Activated naive CD4-positive, alpha-beta T cell treated with anti-CD3 and anti-CD28 coated beads, Interleukin-2, amount 10 ng/mL, durations not matched to agents 7 days and 5 days (primary cell): ENCODE measurements at regions not wholly inside any gene's neighbourhood (a gene's known extent, or its start where the extent isn't known, plus 50 kb on each side); places are given as distances from the start of the nearest gene placed in this dataset.
A peak's percentile ranks its signal among the peaks of the same experiment; 100 is the strongest.
"Not testable (repeated sequence)": the region's sequence is repeated elsewhere in the genome, so short reads cannot be mapped to it uniquely, and the experiment has no call there.

Experiments used
- CTCF ChIA-PET: fragments of 350-600 bp; sonication (Branson Sonifier 250); formaldehyde crosslinking; loops from one replicate; lab custom pipeline; 2021; ENCODE audit warnings: antibody characterized with exemption; lab: Charles Lee
- DNase-seq: peaks from one replicate; pipeline ENCODE4 v3.0.0-alpha.2; 2020
- H3K27ac Mint-ChIP-seq: one replicate; pipeline ENCODE4 v1.8.0; 2021; ENCODE audit warnings: mild to moderate bottlenecking, moderate library complexity, mixed read lengths
- H3K27me3 Mint-ChIP-seq: one replicate; pipeline ENCODE4 v1.8.0; 2021; ENCODE audit warnings: mild to moderate bottlenecking, mixed read lengths
- H3K36me3 Mint-ChIP-seq: one replicate; pipeline ENCODE4 v1.8.0; 2021; ENCODE audit warnings: mixed read lengths
- H3K4me1 Mint-ChIP-seq: one replicate; pipeline ENCODE4 v1.8.0; 2021; ENCODE audit warnings: mixed read lengths
- H3K4me3 Mint-ChIP-seq: one replicate; pipeline ENCODE4 v1.8.0; 2021; ENCODE audit warnings: mild to moderate bottlenecking, moderate library complexity, mixed read lengths
- H3K9me3 Mint-ChIP-seq: one replicate; pipeline ENCODE4 v1.8.0; 2021; ENCODE audit warnings: mixed read lengths

DNA sequence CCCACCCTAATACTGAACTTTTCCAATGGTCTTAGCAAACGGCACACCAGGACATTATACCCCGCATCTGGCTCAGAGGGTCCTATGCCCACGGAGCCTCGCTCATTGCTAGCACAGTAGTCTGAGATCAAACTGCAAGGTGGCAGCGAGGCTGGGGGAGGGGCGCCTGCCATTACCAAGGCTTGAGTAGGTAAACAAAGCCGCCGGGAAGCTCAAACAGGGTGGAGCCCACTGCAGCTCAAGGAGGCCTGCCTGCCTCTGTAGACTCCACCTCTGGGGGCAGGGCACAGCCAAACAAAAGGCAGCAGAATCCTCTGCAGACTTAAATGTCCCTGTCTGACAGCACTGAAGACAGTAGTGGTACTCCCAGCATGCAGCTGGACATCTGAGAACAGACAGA, 108.1 kb downstream of the ANXA2R start:
- H3K4me1 Mint-ChIP-seq, H3K9me3 Mint-ChIP-seq, H3K4me3 Mint-ChIP-seq, CTCF ChIA-PET, H3K27ac Mint-ChIP-seq, H3K36me3 Mint-ChIP-seq, DNase-seq: not testable (repeated sequence)
- peaks cover 13% of the 10 kb centered on the region for H3K27me3 Mint-ChIP-seq

DNA sequence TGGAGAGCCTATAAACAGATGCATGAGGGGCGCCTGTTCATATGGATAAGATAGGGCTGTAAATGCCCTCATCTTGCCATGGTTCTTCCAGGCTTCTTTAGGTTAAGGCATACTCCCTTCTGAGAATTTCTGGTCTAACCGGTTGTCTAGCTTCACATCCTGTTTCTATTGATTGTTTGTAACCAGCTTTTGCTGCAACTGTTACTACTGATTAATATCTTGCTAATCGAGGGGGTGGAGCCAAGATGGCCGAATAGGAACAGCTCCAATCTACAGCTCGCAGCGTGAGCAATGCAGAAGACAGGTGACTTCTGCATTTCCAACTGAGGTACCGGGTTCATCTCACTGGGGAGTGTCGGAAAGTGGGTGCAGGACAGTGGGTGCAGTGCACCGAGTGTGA, 108.7 kb downstream of the ANXA2R start:
- H3K4me1 Mint-ChIP-seq, CTCF ChIA-PET: not testable (repeated sequence)

DNA sequence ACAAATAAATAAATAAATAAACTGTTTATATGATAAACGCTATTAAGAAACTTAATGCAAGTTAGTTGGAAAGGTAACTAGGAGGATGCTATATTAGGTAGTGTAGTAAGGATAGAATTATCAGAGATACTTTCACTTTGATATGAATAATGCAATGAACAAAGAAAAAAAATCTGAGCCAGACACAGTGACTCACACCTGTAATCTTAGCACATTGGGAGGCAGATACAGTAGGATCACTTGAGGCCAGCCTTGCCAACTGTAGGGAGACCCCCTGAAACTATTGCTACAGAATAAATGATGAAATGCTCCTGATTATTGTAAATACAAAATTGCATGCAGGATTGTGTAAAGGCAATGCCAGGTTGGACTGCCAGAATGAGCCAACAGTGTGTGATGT, 109.2 kb downstream of the ANXA2R start:
- Mint-ChIP-seq H3K9me3 (peaks cover 8% of the 10 kb centered on the region), H3K27me3 (peaks cover 13% of the 10 kb centered on the region), H3K27ac (no peak overlapping the region), H3K4me1 (no peaks in the 10 kb centered on the region), H3K4me3 (no peak overlapping the region), H3K36me3 (no peaks in the 10 kb centered on the region)
- no peak for DNase-seq
- CTCF ChIA-PET = no interaction called here

More for the DNA sequence above, 108.7 kb downstream of the ANXA2R start:
- peaks cover 13% of the 10 kb centered on the region for H3K27me3 Mint-ChIP-seq
- DNase-seq, H3K4me3 Mint-ChIP-seq, H3K27ac Mint-ChIP-seq, H3K9me3 Mint-ChIP-seq, H3K36me3 Mint-ChIP-seq: not testable (repeated sequence)

DNA sequence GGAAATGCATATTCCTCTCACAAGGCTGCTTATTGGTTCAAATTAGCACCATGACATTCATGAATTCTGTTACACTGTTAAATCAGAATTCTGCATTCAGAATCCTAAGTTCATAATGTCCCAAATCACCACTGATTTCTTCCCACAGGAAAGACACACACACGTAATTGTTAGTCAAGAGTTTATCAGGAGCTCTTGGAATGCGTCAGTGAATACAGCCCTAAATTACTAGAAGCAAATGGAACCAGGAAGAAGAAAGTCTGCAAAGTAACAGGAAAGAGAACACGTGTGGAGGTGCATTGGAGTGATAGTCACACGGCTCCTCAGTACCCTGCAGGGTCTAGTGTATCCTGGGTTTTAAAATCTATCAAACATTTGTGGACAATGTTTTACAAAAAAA, 110.2 kb downstream of the ANXA2R start:
- Mint-ChIP-seq H3K9me3 (peaks cover 8% of the 10 kb centered on the region), H3K27me3 (peaks cover 16% of the 10 kb centered on the region), H3K4me3 (no peak overlapping the region), H3K27ac (no peak overlapping the region), H3K4me1 (no peaks in the 10 kb centered on the region), H3K36me3 (no peaks in the 10 kb centered on the region)
- no peak for DNase-seq
- CTCF ChIA-PET = no interaction called here

DNA sequence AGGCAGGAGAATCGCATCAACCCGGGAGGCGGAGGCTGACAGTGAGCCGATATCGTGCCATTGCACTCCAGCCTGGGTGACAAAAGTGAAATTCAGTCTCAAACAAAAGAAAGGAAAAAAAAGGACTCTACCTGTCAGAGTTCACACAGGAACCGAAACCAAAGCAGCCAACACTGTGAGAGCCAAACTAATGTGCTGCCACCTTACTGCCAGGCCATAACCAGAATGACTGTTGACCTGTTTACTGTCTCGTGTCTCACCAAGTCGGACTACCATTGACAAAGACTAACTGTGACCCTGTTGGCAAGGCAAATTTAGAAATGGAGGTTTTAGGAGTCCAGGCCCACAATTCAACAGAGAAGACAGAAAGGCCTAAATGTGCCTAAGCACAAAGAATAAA, 112.4 kb downstream of the ANXA2R start:
- no peaks in the 10 kb centered on the region for H3K36me3 Mint-ChIP-seq
- no peaks in the 10 kb centered on the region for H3K4me1 Mint-ChIP-seq
- no peak overlapping the region for H3K4me3 Mint-ChIP-seq
- DNase-seq = no peak
- peaks cover 11% of the 10 kb centered on the region for H3K27me3 Mint-ChIP-seq
- no peak overlapping the region for H3K27ac Mint-ChIP-seq
- CTCF ChIA-PET = interaction anchor here (1.4 kb wide), 1 partner anchor 19 kb away, joined by 5 read pairs; no protein-coding TSS in a partner anchor
- peaks cover 8% of the 10 kb centered on the region for H3K9me3 Mint-ChIP-seq

DNA sequence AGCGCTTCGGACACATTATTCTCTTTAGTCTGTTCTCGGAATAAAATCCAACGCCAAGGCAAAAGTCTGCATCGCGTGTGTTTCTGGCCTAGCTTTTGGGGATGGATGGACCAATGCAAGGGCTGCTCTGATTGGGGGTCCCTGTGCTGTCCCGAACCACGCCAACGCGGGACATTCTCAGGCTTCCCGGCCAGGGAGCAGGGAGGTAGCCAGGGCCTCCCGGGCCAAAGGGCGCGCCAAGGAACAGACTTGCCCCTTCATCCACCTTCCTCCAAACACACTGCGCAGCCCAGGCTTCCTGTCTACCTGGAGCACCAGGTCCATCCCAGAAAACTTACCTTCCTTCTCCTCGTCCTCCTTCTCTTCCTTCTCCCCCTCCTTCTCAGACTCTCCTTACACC, 113.0 kb upstream of the SELENOP start:
- Mint-ChIP-seq H3K36me3 (no peaks in the 10 kb centered on the region), H3K9me3 (no peaks in the 10 kb centered on the region), H3K27me3 (peaks cover 9% of the 10 kb centered on the region), H3K4me3 (no peak overlapping the region), H3K4me1 (no peaks in the 10 kb centered on the region), H3K27ac (no peak overlapping the region)
- DNase-seq = no peak
- CTCF ChIA-PET = no interaction called here

DNA sequence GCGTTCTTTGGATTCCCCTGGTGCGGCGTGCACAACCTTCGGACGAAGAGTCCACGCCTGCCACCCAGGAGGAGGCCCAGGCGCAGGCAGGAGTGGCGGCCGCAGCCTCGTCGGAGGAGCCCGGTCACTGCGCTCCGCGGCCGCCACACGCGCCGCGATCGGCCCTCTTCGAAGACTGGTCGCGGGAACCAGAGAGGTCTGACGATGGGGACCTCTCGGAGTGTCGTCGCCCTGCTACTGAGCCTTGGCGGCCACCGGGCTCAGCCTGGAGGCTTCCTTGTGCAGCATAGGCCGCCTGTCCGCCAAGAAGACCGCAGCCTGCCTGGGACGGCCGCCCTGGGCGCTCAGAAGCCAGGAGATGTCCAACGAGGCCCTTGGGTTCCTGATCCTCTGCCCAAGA, 112.5 kb upstream of the SELENOP start:
- no peak for DNase-seq
- Mint-ChIP-seq H3K27me3 (peaks cover 11% of the 10 kb centered on the region), H3K27ac (no peak overlapping the region), H3K36me3 (no peaks in the 10 kb centered on the region), H3K4me3 (no peak overlapping the region), H3K4me1 (no peaks in the 10 kb centered on the region), H3K9me3 (no peaks in the 10 kb centered on the region)
- CTCF ChIA-PET = no interaction called here

DNA sequence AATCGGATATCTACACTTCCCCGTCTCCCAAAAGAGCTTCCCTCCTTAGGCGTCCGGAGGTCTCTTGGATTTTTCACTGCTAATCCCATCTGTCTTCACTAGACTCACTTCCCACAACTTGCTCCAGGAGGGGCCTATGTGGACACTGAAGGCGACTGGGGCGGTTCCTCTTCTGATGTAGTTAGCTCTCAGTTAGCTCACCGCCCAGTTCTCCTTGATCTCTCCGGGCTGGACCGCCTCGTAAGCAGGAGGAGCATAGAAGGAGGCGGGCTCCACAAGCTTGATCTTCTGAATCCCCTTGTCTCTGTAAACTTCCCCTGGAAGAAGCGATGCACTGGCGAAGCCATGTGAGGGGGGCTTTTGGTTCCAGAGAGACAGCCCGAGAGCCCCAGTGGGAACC, 112.0 kb upstream of the SELENOP start:
- Mint-ChIP-seq H3K9me3 (no peaks in the 10 kb centered on the region), H3K36me3 (no peaks in the 10 kb centered on the region), H3K4me3 (no peak overlapping the region), H3K27me3 (peaks cover 11% of the 10 kb centered on the region), H3K4me1 (no peaks in the 10 kb centered on the region), H3K27ac (no peak overlapping the region)
- DNase-seq = no peak
- CTCF ChIA-PET = no interaction called here

DNA sequence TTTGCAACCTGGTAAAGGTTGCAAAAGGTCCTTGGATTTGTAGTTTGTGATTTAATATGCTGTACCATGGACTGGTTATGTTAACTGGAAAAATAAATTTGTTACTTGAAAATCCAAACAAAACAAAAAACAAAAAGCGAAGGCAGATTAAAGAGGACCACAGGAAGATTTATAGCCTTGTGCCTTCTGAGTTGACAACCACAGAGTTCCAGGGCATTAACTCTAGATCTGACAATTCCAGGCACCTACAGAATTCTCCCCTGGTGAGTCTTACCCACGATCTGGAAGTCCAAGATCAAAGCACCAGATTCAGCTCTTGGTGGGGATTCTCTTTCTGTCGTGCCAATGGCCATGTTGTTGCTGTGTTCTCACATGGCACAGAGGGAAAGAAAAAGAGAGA, 107.9 kb upstream of the SELENOP start:
- H3K27ac Mint-ChIP-seq = no peak overlapping the region
- H3K9me3 Mint-ChIP-seq = no peaks in the 10 kb centered on the region
- CTCF ChIA-PET = no interaction called here
- H3K27me3 Mint-ChIP-seq = peaks cover 5% of the 10 kb centered on the region
- H3K4me1 Mint-ChIP-seq = no peaks in the 10 kb centered on the region
- H3K4me3 Mint-ChIP-seq = no peak overlapping the region
- H3K36me3 Mint-ChIP-seq = no peaks in the 10 kb centered on the region
- no peak for DNase-seq

DNA sequence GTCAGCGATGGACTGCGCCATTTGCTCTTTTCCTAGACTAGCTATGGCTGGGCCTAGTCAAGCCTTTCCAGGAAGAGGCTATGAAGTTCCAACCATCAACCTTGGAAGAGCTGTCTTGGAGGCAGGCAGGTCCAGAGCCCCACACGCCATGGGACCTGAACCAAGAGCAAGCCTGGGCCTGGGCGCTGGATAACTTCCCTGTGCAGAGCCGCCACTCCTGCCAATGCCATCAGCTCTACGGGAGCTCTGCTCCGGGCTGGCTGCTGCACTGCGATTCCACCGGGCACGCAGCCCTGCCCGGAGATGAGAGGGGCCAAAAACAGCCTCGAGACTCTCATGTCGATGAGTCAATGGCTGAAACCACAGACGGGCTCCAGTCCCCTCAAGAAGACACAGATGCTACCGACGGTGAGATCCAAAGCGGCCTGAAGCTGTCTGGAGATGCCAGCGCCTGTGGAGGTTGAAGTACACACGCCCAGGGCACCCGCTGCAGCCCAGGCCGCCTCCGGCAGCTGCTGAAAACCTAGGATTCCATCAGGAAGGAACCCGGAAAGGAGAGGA, 103.7 kb upstream of the SELENOP start:
- no peak for DNase-seq
- peaks cover 3% of the 10 kb centered on the region for H3K27me3 Mint-ChIP-seq
- no peak overlapping the region for H3K27ac Mint-ChIP-seq
- no peak overlapping the region for H3K4me3 Mint-ChIP-seq
- CTCF ChIA-PET = no interaction called here
- H3K4me1 Mint-ChIP-seq = peaks cover 8% of the 10 kb centered on the region
- no peaks in the 10 kb centered on the region for H3K36me3 Mint-ChIP-seq
- no peaks in the 10 kb centered on the region for H3K9me3 Mint-ChIP-seq

DNA sequence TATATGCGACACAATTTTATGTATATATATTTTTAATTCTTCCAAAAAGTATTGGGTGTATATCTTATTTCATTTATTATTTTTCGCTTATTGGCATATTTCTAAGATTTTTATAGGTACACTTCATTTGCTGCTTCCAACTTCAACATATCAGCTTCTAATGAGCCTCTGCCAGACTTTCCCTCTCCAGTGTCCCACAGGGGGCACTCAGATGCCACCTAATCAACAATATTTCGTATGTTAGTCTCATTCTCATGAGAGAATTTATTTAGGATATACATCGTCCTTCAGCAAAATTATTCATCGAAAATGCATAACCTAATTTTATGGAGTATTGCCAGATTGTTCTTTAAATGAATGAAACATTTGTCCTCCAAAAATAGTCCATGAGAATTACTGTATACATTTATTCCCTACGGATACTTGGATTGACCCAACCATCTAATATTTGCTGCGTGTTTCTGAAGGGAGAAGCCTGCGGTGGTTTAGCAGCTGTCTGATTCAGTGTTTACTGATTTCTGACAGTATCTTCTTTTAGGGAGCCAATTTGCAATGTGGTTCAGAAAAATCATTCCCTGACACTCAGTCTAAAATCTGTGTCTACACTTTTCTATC, 100.6 kb upstream of the SELENOP start:
- H3K4me3 Mint-ChIP-seq = no peak overlapping the region
- peaks cover 22% of the 10 kb centered on the region for H3K4me1 Mint-ChIP-seq
- CTCF ChIA-PET = interaction anchor here (1.0 to 5.5 kb wide), 9 partner anchors 23 to 477 kb away, joined by 3 to 33 read pairs (median 4); partner anchors contain the start of gene ANXA2R
- H3K36me3 Mint-ChIP-seq = no peaks in the 10 kb centered on the region
- no peak overlapping the region for H3K27ac Mint-ChIP-seq
- no peaks in the 10 kb centered on the region for H3K9me3 Mint-ChIP-seq
- peak; percentile 60 for DNase-seq
- H3K27me3 Mint-ChIP-seq = peaks cover 14% of the 10 kb centered on the region

DNA sequence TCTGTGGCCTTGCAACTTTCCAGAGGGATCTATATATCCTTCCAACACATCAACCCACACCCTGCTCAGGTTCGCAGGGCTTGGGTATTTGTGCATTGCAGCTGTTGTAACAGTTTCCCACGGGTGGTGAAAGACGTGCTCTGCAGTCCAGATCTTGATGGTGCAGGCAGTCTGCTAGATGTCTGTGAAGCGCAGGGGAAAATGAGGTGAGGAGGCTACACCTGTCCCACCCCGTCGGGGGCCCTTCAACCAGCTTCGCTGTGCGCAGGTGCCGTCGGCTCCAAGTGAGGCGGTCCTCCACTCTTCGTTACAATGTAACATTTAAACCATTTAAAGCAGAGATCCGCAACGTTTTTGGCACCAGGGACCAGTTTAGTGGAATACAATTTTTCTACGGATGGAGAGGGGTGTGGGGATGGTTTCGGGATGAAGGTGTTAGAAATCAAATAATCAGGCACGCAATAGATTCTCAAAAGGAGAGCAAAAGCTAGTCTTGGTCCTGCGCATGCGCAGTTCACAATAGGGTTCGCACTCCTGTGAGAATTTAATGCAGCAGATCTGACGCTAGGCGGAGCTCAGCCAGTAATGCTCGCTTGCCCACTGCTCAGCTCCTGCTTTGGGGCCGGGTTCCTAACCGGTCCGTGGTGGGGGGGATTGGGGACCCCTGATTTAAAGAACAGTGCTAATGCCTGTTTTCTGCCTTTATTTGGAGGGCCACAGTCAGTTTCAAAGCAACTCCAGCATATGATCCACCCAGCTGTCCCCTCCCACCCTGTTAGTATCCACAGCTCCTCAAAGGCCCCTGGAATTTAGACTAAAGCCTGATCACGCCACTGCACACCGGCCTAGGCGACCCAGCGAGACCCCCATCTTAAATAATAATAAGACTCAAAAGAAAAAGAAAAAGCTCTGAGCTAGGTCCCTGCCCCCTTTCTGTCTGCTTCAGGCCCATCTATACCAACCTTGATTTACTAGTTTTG, 97.1 kb upstream of the SELENOP start:
- H3K9me3 Mint-ChIP-seq = no peaks in the 10 kb centered on the region
- peak overlapping the region; percentile 46 for H3K27ac Mint-ChIP-seq
- peak overlapping the region; percentile 81 for H3K4me3 Mint-ChIP-seq
- CTCF ChIA-PET = interaction anchor here (0.6 to 5.5 kb wide), 35 partner anchors 12 to 1065 kb away, joined by 3 to 33 read pairs (median 4); partner anchors contain the start of genes ANXA2R and ZNF131
- peaks cover 21% of the 10 kb centered on the region for H3K4me1 Mint-ChIP-seq
- peak; percentile 94 for DNase-seq
- H3K27me3 Mint-ChIP-seq = peaks cover 45% of the 10 kb centered on the region
- H3K36me3 Mint-ChIP-seq = no peaks in the 10 kb centered on the region

DNA sequence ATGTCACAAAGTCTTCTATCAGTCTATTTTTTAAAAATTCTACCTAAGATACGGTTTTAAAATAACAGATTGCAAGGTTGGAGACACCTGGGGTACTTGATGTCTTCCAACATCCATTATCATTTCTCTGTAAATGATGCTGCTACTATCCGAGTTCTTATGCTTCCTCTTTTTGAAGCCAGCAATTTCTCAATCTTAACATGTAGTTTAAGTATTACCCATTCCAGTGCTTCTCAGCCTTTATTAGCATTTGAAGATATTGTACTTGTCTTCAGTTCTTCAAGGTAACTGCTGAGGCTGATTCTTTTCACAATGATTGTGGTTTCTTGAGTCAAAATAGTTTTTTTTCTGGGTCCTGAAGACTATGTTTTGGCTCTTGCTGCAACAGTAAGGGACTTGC, 96.4 kb upstream of the SELENOP start:
- no peaks in the 10 kb centered on the region for H3K9me3 Mint-ChIP-seq
- no peak for DNase-seq
- H3K27me3 Mint-ChIP-seq = peaks cover 50% of the 10 kb centered on the region
- H3K36me3 Mint-ChIP-seq = no peaks in the 10 kb centered on the region
- peak overlapping the region; percentile 81 for H3K4me3 Mint-ChIP-seq
- no peak overlapping the region for H3K27ac Mint-ChIP-seq
- H3K4me1 Mint-ChIP-seq = peaks cover 17% of the 10 kb centered on the region
- CTCF ChIA-PET = interaction anchor here (0.6 to 5.5 kb wide), 14 partner anchors 14 to 481 kb away, joined by 3 to 33 read pairs (median 7); no protein-coding TSS in a partner anchor

DNA sequence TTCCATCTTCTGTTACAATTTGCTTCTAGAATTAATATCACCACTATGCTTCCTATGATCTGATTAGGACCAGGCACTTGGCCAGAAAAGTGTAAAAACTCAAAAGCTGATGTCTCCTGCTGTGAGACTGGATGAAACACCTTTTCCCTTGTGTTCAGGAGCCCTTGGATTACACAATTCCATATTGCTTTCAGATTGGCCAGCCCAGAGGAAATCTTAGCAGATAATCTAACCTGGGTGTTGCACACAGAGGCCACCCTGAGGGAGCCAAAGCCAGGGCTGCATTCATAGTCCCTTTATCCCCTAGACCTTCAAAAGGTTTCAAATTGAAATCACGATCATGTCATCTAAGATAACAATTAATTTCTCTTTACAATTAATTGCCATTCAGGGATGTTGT, 94.1 kb upstream of the SELENOP start:
- Mint-ChIP-seq H3K27me3 (peaks cover 50% of the 10 kb centered on the region), H3K9me3 (no peaks in the 10 kb centered on the region), H3K27ac (no peak overlapping the region), H3K4me3 (no peak overlapping the region), H3K4me1 (peaks cover 14% of the 10 kb centered on the region), H3K36me3 (no peaks in the 10 kb centered on the region)
- CTCF ChIA-PET = no interaction called here
- no peak for DNase-seq
